GM21529 (cell line): ENCODE measurements at regions not wholly inside any gene's neighbourhood (a gene's known extent, or its start where the extent isn't known, plus 50 kb on each side); places are given as distances from the start of the nearest gene placed in this dataset.

Experiments used
- ATAC-seq: cut with Tn5 transposase; IDR thresholded peaks from one replicate; pipeline ENCODE4 v1.9.1; 2021; ENCODE audit not compliant: unreplicated experiment

DNA sequence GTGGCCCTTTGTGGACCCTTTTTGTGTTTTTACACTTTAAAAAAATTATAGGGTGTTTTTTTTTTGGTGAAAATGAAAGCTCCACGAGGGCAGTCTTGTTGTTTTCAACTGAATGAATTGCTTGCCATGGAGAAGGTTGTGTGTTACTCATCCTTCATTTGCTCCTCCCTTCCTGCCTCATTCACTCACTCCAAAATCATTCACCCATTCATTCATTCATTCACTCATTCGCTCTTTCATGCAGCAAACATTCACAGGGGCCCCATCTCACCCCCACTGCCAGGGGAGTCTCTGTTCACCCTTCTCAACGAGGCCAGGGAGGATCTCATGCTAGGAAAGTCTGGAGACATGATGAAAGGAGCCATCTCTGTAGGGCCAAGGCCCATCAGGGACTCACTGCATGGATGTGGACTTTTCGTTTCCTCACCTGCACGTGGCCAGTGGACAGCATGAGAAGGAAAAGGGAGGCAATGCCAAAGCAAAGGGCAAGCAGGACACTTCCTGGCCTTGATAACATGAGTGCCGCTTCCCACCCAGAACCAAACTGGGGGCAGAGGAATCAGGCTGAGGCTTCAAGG, 62.8 kb upstream of the COL13A1 start:
- no peak for ATAC-seq

DNA sequence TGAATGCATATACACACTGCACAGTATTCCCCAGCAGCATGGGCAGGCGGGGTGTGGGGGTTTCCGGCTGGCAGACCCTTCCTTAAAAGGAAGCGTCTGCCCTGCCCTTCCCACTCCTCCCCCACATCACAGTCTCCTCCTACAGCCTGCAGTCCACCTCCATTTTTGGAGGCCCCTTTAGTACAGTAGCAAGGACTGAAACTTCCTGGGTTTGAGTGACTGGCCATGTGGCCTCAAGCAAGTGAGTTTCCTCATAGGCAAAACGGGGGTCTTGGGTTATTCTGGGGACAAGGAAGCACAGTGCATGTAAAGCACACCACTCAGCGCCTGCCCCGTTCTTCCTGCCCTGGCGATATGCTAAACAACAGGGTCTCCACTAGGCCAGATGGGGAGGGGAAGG, 62.1 kb upstream of the COL13A1 start:
- no peak for ATAC-seq

DNA sequence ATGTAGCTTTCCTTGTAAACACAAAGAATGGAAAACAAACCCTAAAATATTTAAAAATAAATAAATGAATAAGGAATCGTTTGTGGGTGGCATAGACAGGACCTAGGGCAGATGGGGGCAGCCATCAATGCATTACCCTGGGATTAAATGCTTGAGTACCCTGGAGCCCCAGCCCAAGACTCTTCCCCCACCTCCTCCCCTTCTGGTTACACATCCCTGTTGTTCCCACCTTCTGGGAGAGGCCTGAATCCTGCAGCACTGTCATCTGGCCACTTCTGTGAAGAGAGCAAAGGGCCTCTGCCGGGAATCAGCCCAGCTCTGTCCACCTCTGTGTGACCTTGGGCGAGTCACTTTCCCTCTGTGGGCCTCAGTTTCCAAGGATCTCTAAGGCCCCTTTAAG, 61.6 kb upstream of the COL13A1 start:
- ATAC-seq: no peak

DNA sequence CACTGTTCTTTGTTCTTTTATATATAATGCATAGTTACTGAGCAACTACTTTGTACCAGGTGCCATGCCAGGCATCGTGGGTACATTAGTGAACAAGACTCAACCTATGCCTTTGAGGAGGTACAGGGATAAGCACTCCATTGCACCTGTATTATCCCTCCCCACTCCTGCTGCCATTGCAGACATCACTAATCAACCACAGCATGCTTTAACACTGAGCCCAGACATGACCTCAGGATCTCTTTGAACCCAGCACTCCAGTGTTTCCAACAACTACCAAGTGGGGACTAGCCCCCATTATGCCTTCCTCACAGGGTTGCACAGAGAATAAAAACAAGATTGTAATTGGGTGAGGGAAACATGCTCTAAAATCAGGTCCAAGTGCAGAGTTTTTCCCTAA, 60.5 kb upstream of the COL13A1 start:
- ATAC-seq: no peak

GRCh38 chr10:69741671-69742355, 59.9 kb upstream of the COL13A1 start:
- ATAC-seq: no peak

- no peak for ATAC-seq
Observed at GRCh38 chr10:69742356-69742695, 59.4 kb upstream of the COL13A1 start.

DNA sequence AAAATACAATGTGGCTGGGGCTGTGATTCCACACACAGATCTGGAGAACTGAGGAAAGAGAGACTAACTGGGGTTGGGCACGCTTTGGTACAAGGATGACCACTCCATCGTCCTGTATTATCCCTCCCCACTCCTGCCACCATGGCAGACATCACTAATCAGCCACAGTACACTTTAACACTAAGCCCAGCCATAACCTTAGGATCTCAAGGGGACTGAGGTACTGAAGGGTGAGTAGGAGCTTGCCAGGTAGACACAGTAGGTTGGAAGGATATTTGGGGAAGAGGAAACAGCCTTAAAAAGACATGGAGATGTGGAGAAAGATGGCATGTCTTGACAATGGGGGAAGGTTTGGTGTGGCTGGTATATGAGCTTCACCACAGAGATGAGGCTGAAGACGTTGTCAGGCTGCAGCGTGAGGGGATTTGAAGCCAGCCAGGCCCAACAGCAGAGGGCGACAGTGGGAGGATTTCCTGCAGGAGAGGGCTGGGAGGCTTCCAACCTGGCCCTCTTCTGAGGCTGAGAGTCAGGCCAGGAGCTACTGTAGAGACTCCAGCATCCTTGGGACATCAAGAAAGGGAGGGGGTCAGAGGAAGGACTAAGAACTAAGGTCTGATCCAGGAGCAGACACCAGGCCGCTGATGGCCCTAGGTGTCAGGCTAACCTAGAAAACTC, 58.6 kb upstream of the COL13A1 start:
- ATAC-seq: no peak

GRCh38 chr10:69744971-69745370, 56.7 kb upstream of the COL13A1 start:
- no peak for ATAC-seq

DNA sequence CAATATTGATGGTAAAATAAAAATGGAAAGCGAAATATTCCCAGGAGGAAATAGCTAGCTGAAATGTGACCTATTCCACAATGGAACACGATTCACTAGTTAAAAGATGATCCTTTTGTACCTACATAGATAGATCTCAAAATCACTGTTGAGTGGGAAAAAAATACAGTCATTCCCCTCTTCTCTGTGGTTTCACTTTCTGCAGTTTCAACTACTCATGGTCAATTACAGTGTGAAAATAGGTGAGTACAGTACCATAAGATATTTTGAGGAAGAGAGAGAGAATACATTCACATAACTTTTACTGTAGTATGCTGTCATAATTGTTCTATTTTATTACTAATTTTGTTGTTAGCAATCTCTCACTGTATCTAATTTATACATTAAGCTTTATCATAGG, 56.0 kb upstream of the COL13A1 start:
- ATAC-seq: peak; percentile 72

- no peak for ATAC-seq
Observed at GRCh38 chr10:69747179-69747578, 54.5 kb upstream of the COL13A1 start.

DNA sequence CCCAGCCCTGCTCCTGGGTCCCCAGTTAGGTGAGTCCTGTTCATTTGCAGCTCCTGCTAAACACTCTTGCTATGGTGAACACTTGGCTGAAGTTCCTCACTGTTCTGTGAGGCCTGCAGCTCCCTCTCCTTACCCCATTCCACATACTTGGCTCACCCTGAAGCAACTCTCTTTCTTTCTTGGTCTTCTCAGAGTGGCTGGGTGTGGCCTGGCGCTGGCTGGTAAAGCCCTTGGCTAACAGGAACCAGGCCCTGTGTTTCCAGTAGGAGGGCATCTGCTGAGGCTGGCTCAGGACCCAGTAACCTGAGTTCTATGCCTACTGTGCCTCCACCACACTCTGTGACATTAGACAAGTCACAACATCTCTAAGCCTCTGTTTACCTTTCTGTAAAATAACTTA, 53.1 kb upstream of the COL13A1 start:
- no peak for ATAC-seq

- no peak for ATAC-seq
Observed at GRCh38 chr10:69749178-69750010, 52.3 kb upstream of the COL13A1 start.

DNA sequence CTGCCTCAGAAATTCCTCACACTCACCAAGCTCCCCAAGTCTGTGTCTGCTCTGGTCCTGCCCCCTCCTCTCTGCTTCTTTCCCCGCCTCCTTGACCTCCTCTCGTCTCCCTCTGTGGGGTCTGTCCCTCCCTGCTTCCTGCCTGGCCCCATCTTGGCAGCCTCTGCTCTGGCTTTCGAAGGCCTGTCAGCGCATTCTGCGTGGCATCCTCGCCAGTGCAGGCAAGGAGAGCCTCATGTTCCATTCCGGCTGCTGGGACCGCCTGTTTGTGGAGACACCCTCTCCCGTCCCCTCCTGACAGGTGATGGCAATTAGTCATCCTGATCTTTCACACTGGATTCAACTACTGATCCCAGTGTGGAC, 51.7 kb upstream of the COL13A1 start:
- no peak for ATAC-seq

DNA sequence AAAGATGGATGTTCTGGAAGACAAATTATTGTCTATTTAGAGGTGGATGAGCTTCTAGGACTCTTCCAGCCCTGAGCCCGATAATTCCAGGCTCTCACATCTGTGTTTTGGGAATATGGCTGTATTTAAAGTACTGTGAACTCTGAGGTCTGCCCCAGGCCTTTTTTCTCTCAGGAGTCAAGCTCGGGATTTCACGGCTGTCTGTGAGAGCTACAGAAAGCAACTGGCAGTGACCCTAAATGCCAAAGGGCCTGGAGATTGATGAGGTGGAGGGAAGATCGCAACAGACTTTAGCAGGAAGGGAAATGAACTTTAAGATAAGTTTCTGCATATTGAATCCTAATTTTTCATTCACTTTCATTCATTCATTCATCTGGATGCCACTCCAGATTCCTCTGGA, 51.0 kb upstream of the COL13A1 start:
- no peak for ATAC-seq

- ATAC-seq: no peak
Observed at GRCh38 chr10:69751214-69751613, 50.5 kb upstream of the COL13A1 start.
